ENCODE measurements at regions not wholly inside any gene's neighbourhood (a gene's known extent, or its start where the extent isn't known, plus 50 kb on each side); places are given as distances from the start of the nearest gene placed in this dataset.

DNA sequence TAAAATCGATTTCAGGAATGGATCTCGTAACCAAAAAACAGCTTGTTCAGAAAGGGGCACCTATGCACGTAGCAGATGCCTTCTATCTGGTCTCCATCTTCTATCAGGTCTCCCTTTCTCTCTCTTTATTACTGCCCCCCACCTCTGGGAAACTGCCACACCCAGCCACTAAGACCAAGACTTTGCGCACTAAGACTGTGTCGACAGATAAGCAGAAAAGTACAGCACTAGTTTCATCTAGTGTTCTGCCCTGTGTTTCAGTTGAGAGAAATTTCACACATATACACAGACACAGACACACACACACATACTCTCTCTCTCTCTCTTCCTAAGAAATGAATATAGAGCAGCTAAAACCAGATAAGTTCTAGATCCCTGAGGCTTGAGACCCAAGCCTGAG is 210.1 kb upstream of the MAP3K1 start:
- H3K4me3 ChIP-seq, result no peak overlapping the region
- no peaks in the 10 kb centered on the region for H3K36me3 ChIP-seq
- H3K27me3 ChIP-seq, result no peaks in the 10 kb centered on the region
- TF ChIP-seq, protein P1, sequence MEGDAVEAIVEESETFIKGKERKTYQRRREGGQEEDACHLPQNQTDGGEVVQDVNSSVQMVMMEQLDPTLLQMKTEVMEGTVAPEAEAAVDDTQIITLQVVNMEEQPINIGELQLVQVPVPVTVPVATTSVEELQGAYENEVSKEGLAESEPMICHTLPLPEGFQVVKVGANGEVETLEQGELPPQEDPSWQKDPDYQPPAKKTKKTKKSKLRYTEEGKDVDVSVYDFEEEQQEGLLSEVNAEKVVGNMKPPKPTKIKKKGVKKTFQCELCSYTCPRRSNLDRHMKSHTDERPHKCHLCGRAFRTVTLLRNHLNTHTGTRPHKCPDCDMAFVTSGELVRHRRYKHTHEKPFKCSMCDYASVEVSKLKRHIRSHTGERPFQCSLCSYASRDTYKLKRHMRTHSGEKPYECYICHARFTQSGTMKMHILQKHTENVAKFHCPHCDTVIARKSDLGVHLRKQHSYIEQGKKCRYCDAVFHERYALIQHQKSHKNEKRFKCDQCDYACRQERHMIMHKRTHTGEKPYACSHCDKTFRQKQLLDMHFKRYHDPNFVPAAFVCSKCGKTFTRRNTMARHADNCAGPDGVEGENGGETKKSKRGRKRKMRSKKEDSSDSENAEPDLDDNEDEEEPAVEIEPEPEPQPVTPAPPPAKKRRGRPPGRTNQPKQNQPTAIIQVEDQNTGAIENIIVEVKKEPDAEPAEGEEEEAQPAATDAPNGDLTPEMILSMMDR (IDR thresholded peaks at IDR 0.05), result no peak
- no peak for DNase-seq (ENCODE audit: low spot score)
- peaks cover 0 to 7% of the 10 kb centered on the region in 2 donors for H3K4me1 ChIP-seq
- no peaks in the 10 kb centered on the region for H3K9me3 ChIP-seq
- H3K27ac ChIP-seq, result no peak overlapping the region

DNA sequence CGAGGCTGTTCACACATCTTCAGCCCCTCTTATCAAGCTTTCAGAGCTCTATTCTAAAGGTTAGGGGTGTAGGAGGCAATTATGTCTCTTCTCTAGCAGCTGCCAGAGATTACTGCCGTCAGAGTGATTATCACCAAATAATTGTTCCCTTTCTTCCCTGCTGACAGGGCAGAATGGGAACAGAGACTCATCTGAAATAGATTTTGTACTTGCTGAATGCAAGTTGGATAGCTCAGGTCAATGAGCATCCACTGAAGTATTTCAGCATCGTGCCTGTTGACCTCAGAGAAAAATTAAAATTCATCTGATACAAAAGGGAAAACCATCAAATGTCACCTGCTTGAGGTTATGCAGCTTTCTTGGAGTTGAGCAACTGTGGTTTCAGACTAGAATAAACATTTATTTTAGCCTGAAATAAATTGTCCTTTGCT is 213.7 kb upstream of the MAP3K1 start:
- Histone ChIP-seq H3K9me3 (peaks cover 0 to 5% of the 10 kb centered on the region in 2 donors), H3K4me3 (no peak overlapping the region), H3K36me3 (no peaks in the 10 kb centered on the region), H3K4me1 (peaks cover 0 to 4% of the 10 kb centered on the region in 2 donors), H3K27me3 (no peaks in the 10 kb centered on the region), H3K27ac (no peak overlapping the region)
- DNase-seq (ENCODE audit: low spot score), result no peak
- TF ChIP-seq, protein P1 (IDR thresholded peaks at IDR 0.05), result no peak

DNA sequence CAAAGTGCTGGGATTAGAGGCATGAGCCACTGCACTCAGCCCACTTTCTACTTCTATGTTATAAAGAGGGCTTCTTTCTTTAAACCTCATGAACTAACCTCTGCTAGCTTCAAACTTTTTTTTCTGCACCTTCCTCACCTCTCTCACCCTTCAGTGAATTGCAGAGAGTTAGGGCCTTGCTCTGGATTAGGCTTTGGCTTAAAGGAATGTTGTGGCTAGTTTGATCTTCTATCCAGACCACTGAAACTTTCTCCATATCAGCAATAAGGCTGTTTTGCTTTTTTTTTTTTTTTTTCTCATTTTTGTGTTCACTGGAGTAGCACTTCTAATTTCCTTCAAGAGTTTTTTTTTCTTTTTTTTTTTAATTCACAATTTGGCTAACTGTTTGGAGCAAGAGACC is 216.4 kb upstream of the MAP3K1 start:
- Histone ChIP-seq H3K4me1 (peaks cover 0 to 4% of the 10 kb centered on the region in 2 donors), H3K36me3 (no peaks in the 10 kb centered on the region), H3K9me3 (peaks cover 0 to 5% of the 10 kb centered on the region in 2 donors), H3K4me3 (no peak overlapping the region), H3K27me3 (no peaks in the 10 kb centered on the region), H3K27ac (no peak overlapping the region)
- no peak for DNase-seq (ENCODE audit: low spot score)
- TF ChIP-seq, protein P1 (IDR thresholded peaks at IDR 0.05), result no peak

DNA sequence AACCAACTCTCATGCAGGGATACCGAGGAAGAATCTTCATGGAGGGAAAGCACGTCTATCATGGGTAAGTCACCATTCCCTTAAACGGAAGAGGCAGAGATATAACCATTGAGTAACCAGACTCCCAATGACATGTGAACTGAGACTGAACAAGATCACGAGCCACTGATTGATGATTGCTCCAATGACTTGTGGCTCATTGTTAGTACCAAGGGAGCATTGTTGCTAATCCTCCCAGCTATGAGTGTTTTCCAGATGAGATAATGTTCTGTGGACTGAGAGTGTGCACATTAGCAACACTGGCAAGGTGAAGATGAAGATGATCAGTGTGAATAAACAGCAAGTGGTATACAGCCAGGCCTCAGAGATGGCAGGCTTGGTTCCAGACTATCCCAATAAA is 219.2 kb upstream of the MAP3K1 start:
- Histone ChIP-seq H3K27me3 (no peaks in the 10 kb centered on the region), H3K9me3 (peaks cover 0 to 5% of the 10 kb centered on the region in 2 donors), H3K4me3 (no peak overlapping the region), H3K36me3 (no peaks in the 10 kb centered on the region), H3K27ac (no peak overlapping the region), H3K4me1 (no peaks in the 10 kb centered on the region)
- TF ChIP-seq, protein P1 (IDR thresholded peaks at IDR 0.05), result no peak
- DNase-seq (ENCODE audit: low spot score), result no peak

DNA sequence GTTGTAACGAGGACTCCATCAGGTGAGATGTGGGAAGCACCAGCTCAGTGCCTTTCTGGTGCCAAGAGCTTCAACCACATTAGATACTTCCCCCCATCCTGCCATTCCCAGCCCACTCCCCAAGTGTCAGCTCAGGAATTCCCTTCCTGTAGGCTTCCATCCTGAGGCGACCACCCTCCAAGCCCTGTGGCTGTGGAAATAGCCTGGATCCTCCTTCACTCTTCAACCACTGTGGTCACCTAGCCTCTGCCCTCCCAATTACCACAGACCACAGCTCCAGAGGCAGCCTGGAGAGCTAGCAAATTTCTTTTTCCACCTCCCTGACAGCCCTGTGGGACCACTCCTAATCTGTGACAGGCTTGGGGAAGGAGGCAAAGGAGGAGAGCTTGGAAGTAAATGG is 219.8 kb upstream of the MAP3K1 start:
- Histone ChIP-seq H3K4me1 (no peaks in the 10 kb centered on the region), H3K4me3 (no peak overlapping the region), H3K36me3 (no peaks in the 10 kb centered on the region), H3K27ac (no peak overlapping the region), H3K9me3 (peaks cover 0 to 5% of the 10 kb centered on the region in 2 donors), H3K27me3 (no peaks in the 10 kb centered on the region)
- no peak for DNase-seq (ENCODE audit: low spot score)
- TF ChIP-seq, protein P1 (IDR thresholded peaks at IDR 0.05), result no peak

DNA sequence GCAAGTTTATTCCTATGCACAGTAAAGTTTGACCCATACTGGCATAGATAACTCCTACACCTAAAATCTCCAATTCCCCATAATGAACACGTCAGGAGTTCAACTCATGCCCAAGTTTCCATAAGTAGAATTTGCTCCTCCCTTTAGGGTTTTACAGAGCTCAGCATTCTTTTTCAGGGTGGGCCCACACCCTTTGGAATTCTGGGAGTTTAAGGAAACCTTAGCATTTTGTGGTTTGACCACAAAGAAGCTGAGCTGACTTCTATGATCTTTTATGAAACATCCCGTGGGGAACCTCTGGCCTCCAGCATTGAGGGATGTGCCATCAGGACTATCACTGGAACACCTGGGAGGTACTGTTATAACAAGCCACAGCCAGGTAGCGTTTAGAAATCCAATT is 220.6 kb upstream of the MAP3K1 start:
- no peak overlapping the region for H3K4me3 ChIP-seq
- H3K27me3 ChIP-seq, result no peaks in the 10 kb centered on the region
- no peak overlapping the region for H3K27ac ChIP-seq
- TF ChIP-seq, protein P1 (IDR thresholded peaks at IDR 0.05), result no peak
- H3K4me1 ChIP-seq, result no peaks in the 10 kb centered on the region
- no peak for DNase-seq (ENCODE audit: low spot score)
- no peaks in the 10 kb centered on the region for H3K36me3 ChIP-seq
- H3K9me3 ChIP-seq, result peaks cover 0 to 5% of the 10 kb centered on the region in 2 donors

Data from right atrium auricular region (tissue), 2 donors.